Right lobe of liver (tissue), 4 donors: ENCODE measurements at regions not wholly inside any gene's neighbourhood (a gene's known extent, or its start where the extent isn't known, plus 50 kb on each side); places are given as distances from the start of the nearest gene placed in this dataset.

Experiments
- POLR2A ChIP-seq: fragments of 450-650 bp; IDR thresholded peaks from one replicate; pipeline ENCODE4 v1.6.1; 2017; ENCODE audit warnings: antibody characterized with exemption, mild to moderate bottlenecking
- TF ChIP-seq, protein P1 (sequence below), 4 donors: fragments of 200-600 bp in 3 of 4; fragments of 450-650 bp in 1 of 4; IDR thresholded peaks; one replicate each; pipeline versions ENCODE4 v1.5.1 to v1.8.0; 2016 to 2022; ENCODE audit warnings: antibody characterized with exemption in 4 of 4, mild to moderate bottlenecking in 2 of 4
- donor health status: DM: no; HTN: no; CAD: no.
- donor health status: DM: no; HTN: no; CAD: no.
- donor health status: DM: no; HTN: yes; CAD: no.

DNA sequence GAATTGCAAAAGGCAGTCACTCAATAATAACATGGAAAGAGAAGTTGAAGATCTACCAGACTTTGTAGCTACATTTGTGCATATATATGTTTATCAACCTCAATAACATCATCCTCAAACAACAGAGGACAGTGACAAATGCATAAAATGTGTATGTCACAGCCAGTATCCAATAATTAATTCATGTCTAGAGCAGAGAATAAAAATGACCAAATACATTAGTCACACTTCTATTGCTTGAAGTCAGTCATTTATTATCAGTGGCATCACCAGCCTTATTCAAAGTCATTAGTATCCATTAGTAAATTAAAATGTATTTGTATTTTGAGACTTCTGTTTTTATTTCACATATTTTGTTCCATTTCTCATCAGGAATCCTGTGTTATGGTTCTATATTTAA is 852.8 kb downstream of the XPNPEP1 start:
- TF ChIP-seq POLR2A, result no peak
- TF ChIP-seq, protein P1, sequence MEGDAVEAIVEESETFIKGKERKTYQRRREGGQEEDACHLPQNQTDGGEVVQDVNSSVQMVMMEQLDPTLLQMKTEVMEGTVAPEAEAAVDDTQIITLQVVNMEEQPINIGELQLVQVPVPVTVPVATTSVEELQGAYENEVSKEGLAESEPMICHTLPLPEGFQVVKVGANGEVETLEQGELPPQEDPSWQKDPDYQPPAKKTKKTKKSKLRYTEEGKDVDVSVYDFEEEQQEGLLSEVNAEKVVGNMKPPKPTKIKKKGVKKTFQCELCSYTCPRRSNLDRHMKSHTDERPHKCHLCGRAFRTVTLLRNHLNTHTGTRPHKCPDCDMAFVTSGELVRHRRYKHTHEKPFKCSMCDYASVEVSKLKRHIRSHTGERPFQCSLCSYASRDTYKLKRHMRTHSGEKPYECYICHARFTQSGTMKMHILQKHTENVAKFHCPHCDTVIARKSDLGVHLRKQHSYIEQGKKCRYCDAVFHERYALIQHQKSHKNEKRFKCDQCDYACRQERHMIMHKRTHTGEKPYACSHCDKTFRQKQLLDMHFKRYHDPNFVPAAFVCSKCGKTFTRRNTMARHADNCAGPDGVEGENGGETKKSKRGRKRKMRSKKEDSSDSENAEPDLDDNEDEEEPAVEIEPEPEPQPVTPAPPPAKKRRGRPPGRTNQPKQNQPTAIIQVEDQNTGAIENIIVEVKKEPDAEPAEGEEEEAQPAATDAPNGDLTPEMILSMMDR (IDR thresholded peaks at IDR 0.05), result no peak
